ENCODE measurements at regions not wholly inside any gene's neighbourhood (a gene's known extent, or its start where the extent isn't known, plus 50 kb on each side); places are given as distances from the start of the nearest gene placed in this dataset.

DNA sequence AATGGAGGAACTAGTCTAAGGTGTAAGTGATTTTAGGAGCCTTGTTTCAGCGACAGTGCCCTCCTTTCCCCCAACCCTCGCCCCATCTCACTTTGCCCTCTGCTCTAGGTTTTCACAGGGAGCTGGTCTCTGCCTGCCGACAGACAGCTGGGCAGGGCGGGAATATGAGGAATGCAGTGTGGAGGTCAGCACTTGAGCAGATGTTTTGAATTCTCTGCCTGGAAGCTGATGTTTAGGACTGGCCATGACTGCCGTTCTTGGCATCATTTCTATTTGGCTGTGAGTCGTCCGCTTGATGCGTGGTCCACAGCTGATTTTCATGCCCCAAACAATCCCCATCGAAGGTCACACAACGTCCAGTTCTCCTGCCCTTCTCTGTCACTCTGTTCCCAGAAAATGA lies 55.1 kb upstream of the SIX3 start:
- Histone ChIP-seq H4K8ac (ENCODE audit: low read length) (no peak overlapping the region), H3K4me2 (ENCODE audit: low read length, poor library complexity, severe bottlenecking) (no peak overlapping the region), H3K27me3 (ENCODE audit: control insufficient read depth in 1 of 2, insufficient read depth in 1 of 2, low read length in 2 of 2) (peaks cover 66 to 67% of the 10 kb centered on the region in 2 experiments), H2AK5ac (ENCODE audit: low read length, severe bottlenecking) (no peak overlapping the region), H3K18ac (ENCODE audit: low read depth in 1 of 2, low read length in 2 of 2) (no peak overlapping the region), H3K23ac (ENCODE audit: low read length in 2 of 2) (no peak overlapping the region), H2BK120ac (ENCODE audit: low read depth, low read length) (no peak overlapping the region), H2BK5ac (ENCODE audit: low read depth, low read length, poor library complexity, severe bottlenecking) (no peak overlapping the region), H3K4me3 (ENCODE audit: insufficient read depth in 1 of 2, low read depth in 1 of 2, low read length in 2 of 2) (no peak overlapping the region), H3K36me3 (ENCODE audit: control insufficient read depth in 1 of 2, insufficient read depth in 2 of 2, low read depth in 1 of 2, low read length in 2 of 2) (no peaks in the 10 kb centered on the region), H3K4me1 (ENCODE audit: control insufficient read depth, insufficient read depth, low read depth, low read length) (no peaks in the 10 kb centered on the region), H3K79me1 (replicated peaks; ENCODE audit: low read length, poor library complexity, severe bottlenecking) (no peaks in the 10 kb centered on the region), H3K9me3 (ENCODE audit: control insufficient read depth, low read length) (peaks cover 9% of the 10 kb centered on the region), H2BK12ac (ENCODE audit: low read length in 2 of 2) (no peak overlapping the region), H3K14ac (ENCODE audit: low read length in 2 of 2) (no peak overlapping the region), H2AFZ (ENCODE audit: low read depth, low read length) (no peak overlapping the region), H2BK15ac (ENCODE audit: low read depth, poor library complexity, severe bottlenecking) (no peak overlapping the region), H3K4ac (ENCODE audit: low read depth in 1 of 2, low read length in 2 of 2) (no peak overlapping the region), H3K27ac (ENCODE audit: low read length, poor library complexity, severe bottlenecking) (no peak overlapping the region), H3K9ac (ENCODE audit: low read length) (no peak overlapping the region), H4K91ac (ENCODE audit: low read length) (no peak overlapping the region)
- DNase-seq, result no peak
- 74% methylated on average over 8 of the region's 10 CpGs for whole genome bisulfite sequencing

GRCh38 chr2:44889096-44889495 lies 52.4 kb upstream of the SIX3 start:
- Histone ChIP-seq H2BK12ac (ENCODE audit: low read length in 2 of 2) (no peak overlapping the region), H3K9me3 (ENCODE audit: control insufficient read depth, low read length) (peaks cover 22% of the 10 kb centered on the region), H3K27ac (ENCODE audit: low read length, poor library complexity, severe bottlenecking) (no peak overlapping the region), H2BK120ac (ENCODE audit: low read depth, low read length) (no peak overlapping the region), H3K4ac (ENCODE audit: low read depth in 1 of 2, low read length in 2 of 2) (no peak overlapping the region), H3K79me1 (replicated peaks; ENCODE audit: low read length, poor library complexity, severe bottlenecking) (no peaks in the 10 kb centered on the region), H3K4me3 (ENCODE audit: insufficient read depth in 1 of 2, low read depth in 1 of 2, low read length in 2 of 2) (no peak overlapping the region), H2AK5ac (ENCODE audit: low read length, severe bottlenecking) (no peak overlapping the region), H2AFZ (ENCODE audit: low read depth, low read length) (no peak overlapping the region), H4K91ac (ENCODE audit: low read length) (no peak overlapping the region), H2BK5ac (ENCODE audit: low read depth, low read length, poor library complexity, severe bottlenecking) (no peak overlapping the region), H3K27me3 (ENCODE audit: control insufficient read depth in 1 of 2, insufficient read depth in 1 of 2, low read length in 2 of 2) (peaks cover 47% of the 10 kb centered on the region in 2 experiments), H3K36me3 (ENCODE audit: control insufficient read depth in 1 of 2, insufficient read depth in 2 of 2, low read depth in 1 of 2, low read length in 2 of 2) (no peaks in the 10 kb centered on the region), H3K9ac (ENCODE audit: low read length) (no peak overlapping the region), H3K23ac (ENCODE audit: low read length in 2 of 2) (no peak overlapping the region), H2BK15ac (ENCODE audit: low read depth, poor library complexity, severe bottlenecking) (no peak overlapping the region), H3K18ac (ENCODE audit: low read depth in 1 of 2, low read length in 2 of 2) (no peak overlapping the region), H3K4me1 (ENCODE audit: control insufficient read depth, insufficient read depth, low read depth, low read length) (no peaks in the 10 kb centered on the region), H3K4me2 (ENCODE audit: low read length, poor library complexity, severe bottlenecking) (no peak overlapping the region), H4K8ac (ENCODE audit: low read length) (no peak overlapping the region), H3K14ac (ENCODE audit: low read length in 2 of 2) (no peak overlapping the region)
- WGBS, result 76% methylated on average over 2 of the region's 3 CpGs
- no peak for DNase-seq
